ENCODE measurements at regions not wholly inside any gene's neighbourhood (a gene's known extent, or its start where the extent isn't known, plus 50 kb on each side); places are given as distances from the start of the nearest gene placed in this dataset.
"Not testable (repeated sequence)": the region's sequence is repeated elsewhere in the genome, so short reads cannot be mapped to it uniquely, and the experiment has no call there.

GRCh38 chr3:125847966-125848365 is 121.0 kb upstream of the ROPN1B start:
- not testable (repeated sequence) for TF ChIP-seq CTCF (IDR thresholded peaks at IDR 0.05; ENCODE audit: low read length); EZH2 (optimal IDR thresholded peaks at IDR 0.05; ENCODE audit: low read depth, low read length); EZH2phosphoT487 (IDR thresholded peaks at IDR 0.05; ENCODE audit: low read length)
